Activated CD8-positive, alpha-beta T cell treated with anti-CD3 and anti-CD28 coated beads, Interleukin-2, amount 10 ng/mL, durations not matched to agents 7 days and 5 days (primary cell): ENCODE measurements at regions not wholly inside any gene's neighbourhood (a gene's known extent, or its start where the extent isn't known, plus 50 kb on each side); places are given as distances from the start of the nearest gene placed in this dataset.
"Not testable (repeated sequence)": the region's sequence is repeated elsewhere in the genome, so short reads cannot be mapped to it uniquely, and the experiment has no call there.

Experiments used
- ATAC-seq: fragments of 150-1000 bp; cut with Tn5 transposase; one replicate; pipeline ENCODE4 v1.10.0; 2021; ENCODE audit warnings: moderate library complexity
- CTCF ChIA-PET: fragments of 350-600 bp; sonication (Branson Sonifier 250); formaldehyde crosslinking; loops from one replicate; lab custom pipeline; 2021; ENCODE audit warnings: antibody characterized with exemption; lab: Charles Lee
- POLR2A ChIA-PET: fragments of 350-600 bp; sonication (Branson Sonifier 250); formaldehyde crosslinking; loops from one replicate; lab custom pipeline; 2021; ENCODE audit warnings: antibody characterized with exemption; lab: Charles Lee
- DNase-seq: peaks from one replicate; pipeline ENCODE4 v3.0.0-alpha.2; 2020
- H3K27ac Mint-ChIP-seq: one replicate; pipeline ENCODE4 v1.8.0; 2021; ENCODE audit warnings: mild to moderate bottlenecking, mixed read lengths
- H3K27me3 Mint-ChIP-seq: one replicate; pipeline ENCODE4 v1.8.0; 2021; ENCODE audit warnings: low read depth, mixed read lengths
- H3K36me3 Mint-ChIP-seq: one replicate; pipeline ENCODE4 v1.8.0; 2021; ENCODE audit warnings: low read depth, mixed read lengths
- H3K4me1 Mint-ChIP-seq: one replicate; pipeline ENCODE4 v1.8.0; 2021; ENCODE audit warnings: low read depth, mixed read lengths
- H3K4me3 Mint-ChIP-seq: one replicate; pipeline ENCODE4 v1.8.0; 2021; ENCODE audit warnings: mild to moderate bottlenecking, mixed read lengths
- H3K9me3 Mint-ChIP-seq: one replicate; pipeline ENCODE4 v1.8.0; 2022; ENCODE audit warnings: mixed read lengths; ENCODE audit not compliant: insufficient read depth

DNA sequence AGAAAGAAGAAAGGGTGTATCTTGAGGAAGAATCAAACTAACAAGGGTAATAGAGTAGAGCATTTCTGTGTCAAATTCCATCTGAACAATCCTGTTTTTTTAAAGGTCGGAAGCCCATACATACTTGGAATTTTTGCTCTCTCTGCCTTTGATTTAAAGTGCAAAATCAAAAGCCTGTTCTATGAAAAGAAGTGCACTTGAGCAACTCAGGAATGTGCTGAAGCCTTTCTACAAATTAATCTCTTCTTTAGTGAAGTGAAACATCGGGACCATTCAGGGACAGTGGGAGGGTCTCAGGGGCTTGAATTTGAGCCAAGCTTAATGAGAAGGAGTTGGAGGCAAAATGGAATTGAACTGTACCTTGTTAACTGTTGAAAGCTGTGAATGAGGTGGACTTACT, 1008.5 kb upstream of the LCORL start:
- ATAC-seq = no peak
- peaks cover 15% of the 10 kb centered on the region for H3K9me3 Mint-ChIP-seq
- no peak for DNase-seq
- CTCF ChIA-PET = no interaction called here
- POLR2A ChIA-PET = no interaction called here
- no peaks in the 10 kb centered on the region for H3K4me1 Mint-ChIP-seq
- H3K4me3 Mint-ChIP-seq = no peak overlapping the region
- no peak overlapping the region for H3K27ac Mint-ChIP-seq
- H3K27me3 Mint-ChIP-seq = no peaks in the 10 kb centered on the region
- no peaks in the 10 kb centered on the region for H3K36me3 Mint-ChIP-seq

DNA sequence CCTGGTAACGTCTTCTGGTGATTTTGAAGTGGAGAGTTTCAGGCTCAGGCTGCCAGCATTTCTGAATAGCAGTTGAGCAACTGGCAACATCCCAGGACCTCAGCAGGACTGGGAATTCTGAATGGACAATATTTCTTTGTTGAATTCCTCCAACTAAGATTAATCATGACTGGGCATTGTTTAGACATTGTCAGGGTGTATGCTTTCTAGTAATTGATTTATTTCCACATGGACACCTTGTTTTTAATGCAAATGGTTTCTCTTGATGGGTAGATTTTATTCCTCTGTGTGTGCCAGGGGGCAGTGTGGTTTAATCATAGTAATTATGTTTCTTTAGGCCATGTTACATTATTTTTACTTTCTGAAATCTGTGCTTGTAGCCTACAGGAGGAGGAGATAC, 1004.7 kb upstream of the LCORL start:
- no peak overlapping the region for H3K4me3 Mint-ChIP-seq
- ATAC-seq = no peak
- H3K9me3 Mint-ChIP-seq = peaks cover 15% of the 10 kb centered on the region
- DNase-seq = no peak
- H3K27me3 Mint-ChIP-seq = no peaks in the 10 kb centered on the region
- H3K27ac Mint-ChIP-seq = no peak overlapping the region
- CTCF ChIA-PET = no interaction called here
- POLR2A ChIA-PET = no interaction called here
- H3K4me1 Mint-ChIP-seq = no peaks in the 10 kb centered on the region
- no peaks in the 10 kb centered on the region for H3K36me3 Mint-ChIP-seq

DNA sequence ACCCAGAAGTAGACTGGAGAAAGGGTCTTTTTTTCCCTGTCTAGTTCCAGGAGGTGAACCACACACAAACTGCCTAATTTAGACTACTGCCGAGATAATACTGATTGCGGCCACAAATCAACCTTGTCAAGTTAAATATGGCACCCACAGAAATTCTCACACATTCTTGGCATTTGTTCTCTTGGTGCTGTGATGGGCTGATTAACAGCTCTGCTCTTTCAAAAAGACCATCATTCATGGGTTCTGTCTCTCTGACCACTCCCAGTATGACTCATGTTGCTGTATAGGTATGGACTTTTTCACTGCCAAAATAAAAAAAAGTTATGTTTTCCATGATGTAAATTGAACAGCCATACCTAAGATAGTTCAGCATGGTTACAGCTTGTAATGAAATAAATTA, 1003.5 kb upstream of the LCORL start:
- CTCF ChIA-PET = no interaction called here
- Mint-ChIP-seq H3K36me3 (no peaks in the 10 kb centered on the region), H3K4me1 (no peaks in the 10 kb centered on the region), H3K9me3 (peaks cover 15% of the 10 kb centered on the region), H3K27ac (no peak overlapping the region), H3K4me3 (no peak overlapping the region), H3K27me3 (no peaks in the 10 kb centered on the region)
- POLR2A ChIA-PET = no interaction called here
- ATAC-seq (no peak), DNase-seq (no peak)

DNA sequence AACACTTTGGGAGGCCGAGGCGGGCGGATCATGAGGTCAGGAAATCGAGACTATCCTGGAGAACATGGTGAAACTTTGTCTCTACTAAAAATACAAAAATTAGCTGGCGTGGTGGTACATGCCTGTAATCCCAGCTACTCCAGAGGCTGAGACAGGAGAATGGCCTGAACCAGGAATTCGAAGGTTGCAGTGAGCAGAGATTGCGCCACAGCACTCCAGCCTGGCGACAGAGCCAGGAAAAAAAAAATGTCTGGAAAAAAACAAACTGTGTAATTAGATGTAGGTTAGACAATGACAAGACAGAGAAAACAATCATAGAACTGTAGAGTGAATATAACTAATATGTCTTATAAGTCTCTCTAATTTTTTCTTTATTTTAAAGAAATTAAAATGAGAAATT, 1002.5 kb upstream of the LCORL start:
- POLR2A ChIA-PET = no interaction called here
- CTCF ChIA-PET = no interaction called here
- H3K4me3 Mint-ChIP-seq = no peak overlapping the region
- H3K36me3 Mint-ChIP-seq = no peaks in the 10 kb centered on the region
- H3K27ac Mint-ChIP-seq = no peak overlapping the region
- H3K9me3 Mint-ChIP-seq = peaks cover 6% of the 10 kb centered on the region
- no peaks in the 10 kb centered on the region for H3K27me3 Mint-ChIP-seq
- DNase-seq (no peak), ATAC-seq (no peak)
- no peaks in the 10 kb centered on the region for H3K4me1 Mint-ChIP-seq

DNA sequence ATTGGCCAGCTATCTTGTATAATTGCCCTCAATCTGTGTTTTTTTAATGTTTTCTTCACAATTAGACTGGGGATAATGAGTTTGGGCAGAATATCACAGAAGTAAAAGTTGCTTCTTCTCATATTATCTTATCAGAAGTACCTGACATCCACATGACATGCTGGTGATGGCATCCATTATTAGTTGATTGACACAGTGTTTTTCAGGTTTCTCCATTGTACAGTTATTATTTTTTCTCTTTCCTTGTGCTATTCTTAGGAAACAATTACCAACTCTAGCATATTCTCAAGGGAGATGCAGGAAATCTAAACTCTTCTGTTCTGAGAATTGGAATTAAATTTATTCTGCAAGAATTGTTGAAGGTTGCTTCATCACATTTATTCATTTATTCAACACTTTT, 1000.1 kb upstream of the LCORL start:
- Mint-ChIP-seq H3K4me3 (no peak overlapping the region), H3K9me3 (peaks cover 6% of the 10 kb centered on the region), H3K4me1 (no peaks in the 10 kb centered on the region), H3K36me3 (no peaks in the 10 kb centered on the region), H3K27me3 (no peaks in the 10 kb centered on the region), H3K27ac (no peak overlapping the region)
- no peak for DNase-seq
- POLR2A ChIA-PET = no interaction called here
- ATAC-seq = no peak
- CTCF ChIA-PET = no interaction called here

DNA sequence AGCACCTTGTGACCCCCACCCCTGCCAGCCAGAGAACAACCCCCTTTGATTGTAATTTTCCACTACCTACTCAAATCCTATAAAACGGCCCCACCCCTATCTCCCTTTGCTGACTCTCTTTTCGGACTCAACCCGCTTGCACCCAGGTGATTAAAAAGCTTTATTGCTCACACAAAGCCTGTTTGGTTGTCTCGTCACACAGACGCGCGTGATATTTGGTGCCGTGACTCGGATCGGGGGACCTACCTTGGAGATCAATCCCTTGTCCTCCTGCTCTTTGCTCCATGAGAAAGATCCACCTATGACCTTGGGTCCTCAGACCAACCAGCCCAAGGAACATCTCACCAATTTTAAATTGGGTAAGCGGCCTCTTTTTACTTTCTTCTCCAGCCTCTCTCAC, 995.0 kb upstream of the LCORL start:
- H3K27me3 Mint-ChIP-seq, H3K27ac Mint-ChIP-seq, H3K36me3 Mint-ChIP-seq, CTCF ChIA-PET, DNase-seq, H3K4me3 Mint-ChIP-seq, ATAC-seq, H3K9me3 Mint-ChIP-seq, POLR2A ChIA-PET, H3K4me1 Mint-ChIP-seq: not testable (repeated sequence)

DNA sequence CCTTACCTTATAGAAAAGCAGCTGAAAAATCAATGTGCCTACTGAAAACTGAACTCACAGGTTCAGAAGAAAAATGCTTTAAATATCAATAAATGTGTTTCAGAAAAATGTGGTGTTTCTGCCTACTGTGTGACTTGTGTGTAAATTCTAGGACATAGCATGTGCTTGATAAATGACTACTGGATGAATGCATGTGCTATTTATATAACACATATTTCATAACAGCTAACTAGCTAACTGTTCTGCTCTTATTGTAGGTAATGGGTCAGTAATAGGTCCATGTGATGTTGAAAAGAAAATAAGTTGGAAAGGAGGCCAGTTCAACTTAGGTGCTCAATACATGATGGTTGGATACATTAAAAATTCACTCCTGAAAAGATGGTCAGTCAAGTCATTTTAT, 993.0 kb upstream of the LCORL start:
- CTCF ChIA-PET = no interaction called here
- POLR2A ChIA-PET = no interaction called here
- no peaks in the 10 kb centered on the region for H3K36me3 Mint-ChIP-seq
- H3K4me3 Mint-ChIP-seq = no peak overlapping the region
- DNase-seq (no peak), ATAC-seq (no peak)
- no peak overlapping the region for H3K27ac Mint-ChIP-seq
- H3K27me3 Mint-ChIP-seq = no peaks in the 10 kb centered on the region
- H3K9me3 Mint-ChIP-seq = peaks cover 9% of the 10 kb centered on the region
- no peaks in the 10 kb centered on the region for H3K4me1 Mint-ChIP-seq

DNA sequence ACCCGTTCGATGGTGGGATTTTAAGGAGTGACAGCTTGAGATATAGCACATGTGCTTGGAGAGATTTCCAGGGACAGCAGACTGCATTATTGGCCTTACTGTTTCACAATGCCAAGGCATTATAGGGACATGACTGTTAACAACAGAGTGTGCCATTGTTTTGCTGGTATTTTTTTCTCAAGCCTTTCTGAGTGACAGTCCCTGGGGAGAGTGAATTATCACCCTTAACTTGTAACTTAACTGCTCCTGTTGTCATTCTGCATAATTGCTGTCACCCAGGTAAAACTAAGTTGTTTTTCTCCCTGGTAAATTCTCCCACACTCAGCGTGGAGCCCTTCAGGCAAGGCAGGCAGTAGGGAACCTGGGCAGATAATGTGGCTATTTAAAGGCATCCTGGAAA, 989.2 kb upstream of the LCORL start:
- CTCF ChIA-PET = no interaction called here
- H3K36me3 Mint-ChIP-seq = no peaks in the 10 kb centered on the region

DNA sequence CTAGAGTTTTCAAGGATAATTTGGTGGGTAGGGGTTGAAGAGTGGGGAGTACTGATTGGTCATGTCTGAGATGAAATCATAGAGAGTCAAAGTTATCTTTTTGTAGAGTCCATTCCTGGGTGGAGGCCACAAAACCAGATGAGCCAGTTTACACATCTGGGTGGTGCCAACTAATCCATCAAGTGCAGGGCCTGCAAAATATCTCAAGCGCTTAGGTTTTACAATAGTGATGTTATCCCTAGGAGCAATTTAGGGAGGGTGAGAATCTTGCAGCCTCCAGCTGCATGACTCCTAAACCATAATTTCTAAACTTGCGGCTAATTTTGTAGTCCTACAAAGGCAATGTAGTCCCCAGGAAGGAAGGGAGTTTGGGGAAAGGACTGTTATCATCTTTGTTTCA, 988.3 kb upstream of the LCORL start:
- H3K4me3 Mint-ChIP-seq = no peak overlapping the region
- ChIA-PET CTCF (no interaction called here), POLR2A (no interaction called here)
- no peak overlapping the region for H3K27ac Mint-ChIP-seq
- H3K36me3 Mint-ChIP-seq = no peaks in the 10 kb centered on the region
- peaks cover 12% of the 10 kb centered on the region for H3K9me3 Mint-ChIP-seq
- DNase-seq (no peak), ATAC-seq (no peak)
- no peaks in the 10 kb centered on the region for H3K4me1 Mint-ChIP-seq
- H3K27me3 Mint-ChIP-seq = no peaks in the 10 kb centered on the region

More for the DNA sequence above, 989.2 kb upstream of the LCORL start:
- Mint-ChIP-seq H3K4me3 (no peak overlapping the region), H3K27ac (no peak overlapping the region), H3K9me3 (peaks cover 9% of the 10 kb centered on the region), H3K27me3 (no peaks in the 10 kb centered on the region), H3K4me1 (no peaks in the 10 kb centered on the region)
- POLR2A ChIA-PET = no interaction called here
- DNase-seq (no peak), ATAC-seq (no peak)

DNA sequence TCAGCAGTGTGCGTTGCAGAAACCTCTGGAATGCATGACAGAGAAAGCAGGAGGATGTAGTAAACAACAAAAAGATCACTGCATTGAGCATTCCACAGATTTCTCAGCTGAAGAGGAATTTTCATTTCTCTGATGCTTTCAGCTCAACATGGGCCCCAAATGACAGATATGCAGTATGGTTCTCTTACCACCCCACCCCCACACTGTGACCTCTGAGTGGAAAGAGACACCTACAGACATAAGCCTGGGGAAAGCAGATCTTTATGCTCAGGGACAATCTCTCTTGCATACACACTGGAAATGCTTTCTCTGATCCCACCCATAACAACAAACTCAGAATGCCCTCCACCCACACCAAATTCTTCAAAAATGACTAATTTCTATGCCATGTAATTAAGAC, 983.7 kb upstream of the LCORL start:
- ChIA-PET POLR2A (no interaction called here), CTCF (no interaction called here)
- Mint-ChIP-seq H3K27me3 (no peaks in the 10 kb centered on the region), H3K4me1 (no peaks in the 10 kb centered on the region), H3K36me3 (no peaks in the 10 kb centered on the region), H3K4me3 (no peak overlapping the region), H3K9me3 (peaks cover 14% of the 10 kb centered on the region), H3K27ac (no peak overlapping the region)
- DNase-seq (no peak), ATAC-seq (no peak)

DNA sequence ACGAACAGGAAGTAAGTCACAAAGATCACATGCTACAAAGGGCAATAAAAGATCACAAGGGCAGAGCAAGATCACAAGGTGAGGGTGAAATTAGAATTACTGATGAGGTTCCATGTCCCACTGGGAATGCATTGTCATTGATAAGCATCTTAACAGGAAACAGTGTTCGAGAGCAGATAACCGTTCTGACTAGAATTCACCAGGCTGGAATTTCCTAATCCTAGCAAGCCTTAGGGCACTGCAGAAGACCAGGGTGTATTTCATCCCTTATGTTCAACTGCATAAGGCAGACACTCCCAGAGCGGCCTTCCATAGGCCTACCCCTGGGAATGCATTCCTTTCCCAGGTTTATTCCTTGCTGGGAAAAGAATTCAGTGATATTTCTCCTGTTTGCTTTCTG, 980.6 kb upstream of the LCORL start:
- Mint-ChIP-seq H3K27ac (no peak overlapping the region), H3K36me3 (no peaks in the 10 kb centered on the region), H3K4me1 (no peaks in the 10 kb centered on the region), H3K4me3 (no peak overlapping the region), H3K27me3 (no peaks in the 10 kb centered on the region), H3K9me3 (peaks cover 10% of the 10 kb centered on the region)
- ChIA-PET CTCF (no interaction called here), POLR2A (no interaction called here)
- DNase-seq = no peak
- no peak for ATAC-seq

DNA sequence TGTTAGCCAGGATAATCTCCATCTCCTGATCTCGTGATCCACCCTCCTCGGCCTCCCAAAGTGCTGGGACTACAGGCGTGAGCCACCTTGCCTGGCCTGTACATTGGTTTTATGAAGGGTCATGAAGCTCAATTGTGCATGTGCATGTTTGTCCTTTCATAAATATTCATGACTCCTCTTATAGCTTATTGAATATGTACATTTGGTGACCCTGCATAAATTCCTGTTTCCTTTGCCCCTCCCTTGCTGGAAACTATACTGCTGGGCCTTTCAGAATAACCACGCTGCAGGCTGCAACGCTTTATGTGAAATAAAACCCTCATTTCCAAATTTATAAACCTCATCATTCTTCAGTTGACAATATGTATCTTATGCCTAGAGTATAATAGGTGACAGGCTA, 978.0 kb upstream of the LCORL start:
- ChIA-PET POLR2A (no interaction called here), CTCF (no interaction called here)
- no peaks in the 10 kb centered on the region for H3K36me3 Mint-ChIP-seq
- H3K4me3 Mint-ChIP-seq = no peak overlapping the region
- no peaks in the 10 kb centered on the region for H3K27me3 Mint-ChIP-seq
- H3K27ac Mint-ChIP-seq = no peak overlapping the region
- no peaks in the 10 kb centered on the region for H3K4me1 Mint-ChIP-seq
- ATAC-seq (no peak), DNase-seq (no peak)
- peaks cover 7% of the 10 kb centered on the region for H3K9me3 Mint-ChIP-seq

DNA sequence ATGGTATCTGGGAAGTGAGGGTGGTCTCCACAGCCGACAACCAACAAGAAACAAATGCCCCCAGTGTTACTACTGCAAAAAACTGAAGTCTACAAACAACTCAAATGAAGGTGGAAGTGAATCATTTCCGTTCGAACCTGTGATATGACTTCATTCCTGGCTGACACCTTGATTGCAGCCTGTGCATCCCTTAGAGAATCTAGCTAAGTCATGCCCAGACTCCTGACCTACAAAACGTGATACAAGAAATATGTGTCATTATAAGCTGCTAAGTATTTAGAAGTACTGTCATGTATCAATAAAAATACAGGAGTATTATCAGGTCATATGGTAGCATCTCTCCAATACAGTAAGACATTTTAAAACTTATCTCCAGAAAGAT, 959.7 kb upstream of the LCORL start:
- ChIA-PET CTCF (no interaction called here), POLR2A (no interaction called here)
- Mint-ChIP-seq H3K27me3 (no peaks in the 10 kb centered on the region), H3K4me1 (no peaks in the 10 kb centered on the region), H3K27ac (no peak overlapping the region), H3K4me3 (no peak overlapping the region), H3K9me3 (peaks cover 5% of the 10 kb centered on the region), H3K36me3 (no peaks in the 10 kb centered on the region)
- ATAC-seq (no peak), DNase-seq (no peak)
